Vagina (tissue), 2 donors: ENCODE measurements at regions not wholly inside any gene's neighbourhood (a gene's known extent, or its start where the extent isn't known, plus 50 kb on each side); places are given as distances from the start of the nearest gene placed in this dataset.

Source experiments
- POLR2A ChIP-seq, 2 donors: fragments of 450-650 bp; IDR thresholded peaks; one replicate each; pipeline ENCODE4 v1.6.1; 2017; ENCODE audit warnings: antibody characterized with exemption in 2 of 2, mild to moderate bottlenecking in 2 of 2, moderate library complexity in 2 of 2
- POLR2AphosphoS5 ChIP-seq, 2 donors: sonication (generic); formaldehyde crosslinking; IDR thresholded peaks; one replicate each; pipeline ENCODE4 v1.9.0; 2017; ENCODE audit warnings: antibody characterized with exemption in 2 of 2, mild to moderate bottlenecking in 2 of 2, low read depth in 1 of 2; ENCODE audit not compliant: insufficient read depth in 1 of 2

- TF ChIP-seq POLR2AphosphoS5 (IDR thresholded peaks at IDR 0.05; ENCODE audit: insufficient read depth in 1 of 2, low read depth in 1 of 2) (no peak), POLR2A (IDR thresholded peaks at IDR 0.05) (no peak)
Measured at GRCh38 chr14:66092206-66092605, 394.0 kb upstream of the CCDC196 start.
